ENCODE measurements at regions not wholly inside any gene's neighbourhood (a gene's known extent, or its start where the extent isn't known, plus 50 kb on each side); places are given as distances from the start of the nearest gene placed in this dataset.

- no peak overlapping the region for H3K27ac ChIP-seq
- DNase-seq (no peak), ATAC-seq (no peak), FAIRE-seq (no peak)
- no peak for TF ChIP-seq CTCF (IDR thresholded peaks at IDR 0.05)
- H3K9me3 ChIP-seq, result no peaks in the 10 kb centered on the region
- WGBS, 2 donors, result 84 to 99% methylated on average over 5 of the region's 5 CpGs
- no peak overlapping the region for H3K4me3 ChIP-seq
- intact Hi-C loops (cut with DNase I), result no loop called here
- no peaks in the 10 kb centered on the region for H3K36me3 ChIP-seq
- H3K27me3 ChIP-seq, result no peaks in the 10 kb centered on the region
- no peaks in the 10 kb centered on the region for H3K4me1 ChIP-seq
Measured at GRCh38 chr6:134590004-134590403, 272.1 kb upstream of the SGK1 start.

- 81 to 82% methylated on average over 5 of the region's 5 CpGs for WGBS, 2 donors
- Histone ChIP-seq H3K27me3 (no peaks in the 10 kb centered on the region), H3K27ac (no peak overlapping the region), H3K36me3 (no peaks in the 10 kb centered on the region), H3K4me1 (no peaks in the 10 kb centered on the region), H3K4me3 (no peak overlapping the region), H3K9me3 (no peaks in the 10 kb centered on the region)
- intact Hi-C loops (cut with DNase I), result no loop called here
- no peak for ATAC-seq
- no peak for TF ChIP-seq CTCF (IDR thresholded peaks at IDR 0.05)
- no peak for FAIRE-seq
- DNase-seq, result no peak
Measured at GRCh38 chr6:134589512-134589911, 271.6 kb upstream of the SGK1 start.

- WGBS, 2 donors, result 92 to 94% methylated on average over 2 of the region's 2 CpGs
Measured at GRCh38 chr6:134588267-134588666, 270.4 kb upstream of the SGK1 start.

GRCh38 chr6:134585517-134585873, 267.6 kb upstream of the SGK1 start:
- ATAC-seq (no peak), FAIRE-seq (no peak), DNase-seq (no peak)
- WGBS, 2 donors, result 75 to 77% methylated on average over 8 of the region's 8 CpGs
- Histone ChIP-seq H3K9me3 (no peaks in the 10 kb centered on the region), H3K27ac (no peak overlapping the region), H3K27me3 (no peaks in the 10 kb centered on the region), H3K36me3 (no peaks in the 10 kb centered on the region), H3K4me3 (no peak overlapping the region), H3K4me1 (no peaks in the 10 kb centered on the region)
- no peak for TF ChIP-seq CTCF (IDR thresholded peaks at IDR 0.05)
- intact Hi-C loops (cut with DNase I), result no loop called here

More at GRCh38 chr6:134588267-134588666, 270.4 kb upstream of the SGK1 start:
- Histone ChIP-seq H3K9me3 (no peaks in the 10 kb centered on the region), H3K4me1 (no peaks in the 10 kb centered on the region), H3K36me3 (no peaks in the 10 kb centered on the region), H3K4me3 (no peak overlapping the region), H3K27me3 (no peaks in the 10 kb centered on the region), H3K27ac (no peak overlapping the region)
- FAIRE-seq (no peak), DNase-seq (no peak), ATAC-seq (no peak)
- intact Hi-C loops (cut with DNase I), result no loop called here
- TF ChIP-seq CTCF (IDR thresholded peaks at IDR 0.05), result no peak

GRCh38 chr6:134584847-134585516, 267.1 kb upstream of the SGK1 start:
- intact Hi-C loops (cut with DNase I), result no loop called here
- Histone ChIP-seq H3K9me3 (no peaks in the 10 kb centered on the region), H3K36me3 (no peaks in the 10 kb centered on the region), H3K27me3 (no peaks in the 10 kb centered on the region), H3K4me1 (no peaks in the 10 kb centered on the region), H3K27ac (no peak overlapping the region), H3K4me3 (no peak overlapping the region)
- WGBS, 2 donors, result 89% methylated on average over 2 of the region's 2 CpGs
- FAIRE-seq, result no peak
- ATAC-seq, result no peak
- no peak for TF ChIP-seq CTCF (IDR thresholded peaks at IDR 0.05)
- DNase-seq, result no peak
